PFSK-1 (cell line): ENCODE measurements at regions not wholly inside any gene's neighbourhood (a gene's known extent, or its start where the extent isn't known, plus 50 kb on each side); places are given as distances from the start of the nearest gene placed in this dataset.

Source experiments
- FOXP2 ChIP-seq: optimal IDR thresholded peaks from 2 replicates; pipeline ENCODE3; 2011; ENCODE audit warnings: borderline replicate concordance, control low read depth, inconsistent platforms; ENCODE audit not compliant: insufficient read depth; ENCODE audit errors: extremely low read length, extremely low read depth
- POLR2AphosphoS5 ChIP-seq: IDR thresholded peaks from 2 replicates; pipeline ENCODE4 v1.6.1; 2012; ENCODE audit warnings: low read depth, mild to moderate bottlenecking, control low read depth, low read length, moderate library complexity
- REST ChIP-seq, 2 experiments: IDR thresholded peaks; 2 replicates each; pipeline versions ENCODE4 v1.6.1 to v1.8.0; 2011 to 2012; ENCODE audit warnings: low read depth in 2 of 2, low read length in 2 of 2, control low read depth in 1 of 2, inconsistent platforms in 1 of 2, mild to moderate bottlenecking in 1 of 2, moderate library complexity in 1 of 2; ENCODE audit not compliant: insufficient read depth in 1 of 2
- SIN3A ChIP-seq: IDR thresholded peaks from 2 replicates; pipeline ENCODE4 v1.6.1; 2012; ENCODE audit warnings: mild to moderate bottlenecking, low read length, moderate library complexity, borderline replicate concordance; ENCODE audit not compliant: insufficient read depth
- TAF1 ChIP-seq: IDR thresholded peaks from 2 replicates; pipeline ENCODE4 v1.6.1; 2012; ENCODE audit warnings: low read length, control low read depth, borderline replicate concordance; ENCODE audit not compliant: insufficient read depth

- TF ChIP-seq REST (IDR thresholded peaks at IDR 0.05; ENCODE audit: insufficient read depth in 1 of 2, low read depth in 2 of 2, low read length in 2 of 2) (no peak), TAF1 (no peak), SIN3A (no peak), FOXP2 (no peak), POLR2AphosphoS5 (no peak)
These were observed 441.9 kb downstream of the RND3 start for GRCh38 chr2:150045601-150046000.

- TF ChIP-seq TAF1: no peak
- TF ChIP-seq SIN3A: no peak
- TF ChIP-seq FOXP2: no peak
- TF ChIP-seq POLR2AphosphoS5: no peak
- no peak for TF ChIP-seq REST (IDR thresholded peaks at IDR 0.05; ENCODE audit: insufficient read depth in 1 of 2, low read depth in 2 of 2, low read length in 2 of 2)
These were observed 444.3 kb downstream of the RND3 start for GRCh38 chr2:150043172-150043500.

- TF ChIP-seq FOXP2 (no peak), POLR2AphosphoS5 (no peak), REST (IDR thresholded peaks at IDR 0.05; ENCODE audit: insufficient read depth in 1 of 2, low read depth in 2 of 2, low read length in 2 of 2) (no peak), SIN3A (no peak), TAF1 (no peak)
These were observed 444.8 kb downstream of the RND3 start for GRCh38 chr2:150042500-150043171.

GRCh38 chr2:150041722-150042425 is 445.6 kb downstream of the RND3 start:
- TF ChIP-seq SIN3A (no peak), TAF1 (no peak), REST (IDR thresholded peaks at IDR 0.05; ENCODE audit: insufficient read depth in 1 of 2, low read depth in 2 of 2, low read length in 2 of 2) (no peak), POLR2AphosphoS5 (no peak), FOXP2 (no peak)
